PC-9 (cell line): ENCODE measurements at regions not wholly inside any gene's neighbourhood (a gene's known extent, or its start where the extent isn't known, plus 50 kb on each side); places are given as distances from the start of the nearest gene placed in this dataset.

Experiments
- BruUV-seq: library from RNA; stranded (reverse); fragments of 400-500 nt; replicated peaks from 2 replicates; lab custom pipeline; 2021; lab: Mats Ljungman, UMichigan
- CTCF ChIA-PET: fragments of 300-600 bp; sonication (Branson Sonifier 250); formaldehyde crosslinking; loops from one replicate; lab custom pipeline; 2022; ENCODE audit warnings: antibody characterized with exemption; lab: Charles Lee
- POLR2A ChIA-PET: fragments of 300-600 bp; sonication (Branson Sonifier 250); formaldehyde crosslinking; loops from one replicate; lab custom pipeline; 2022; ENCODE audit warnings: antibody characterized with exemption; ENCODE audit not compliant: unreplicated experiment; lab: Charles Lee
- DNase-seq, 2 experiments: peaks; one replicate each; pipeline versions ENCODE4 v3.0.0 to v3.0.0-alpha.2; 2015 to 2022; ENCODE audit warnings: mixed read lengths in 1 of 2
- H2AFZ ChIP-seq: fragments of 200-600 bp; sonication (generic); 2 replicates; pipeline ENCODE4 v1.8.1; 2017; ENCODE audit warnings: antibody characterized with exemption
- H3F3A ChIP-seq: fragments of 200-600 bp; sonication (generic); 2 replicates; pipeline ENCODE4 v1.8.1; 2017; ENCODE audit warnings: antibody characterized with exemption, mild to moderate bottlenecking, low read depth; ENCODE audit not compliant: insufficient read depth
- H3K27ac ChIP-seq: fragments of 200-600 bp; sonication (generic); 2 replicates; pipeline ENCODE4 v1.6.1; 2016; ENCODE audit warnings: mixed run types
- H3K27me3 ChIP-seq: fragments of 200-600 bp; sonication (generic); 2 replicates; pipeline ENCODE4 v1.6.1; 2016; ENCODE audit warnings: low read depth, mixed run types; ENCODE audit not compliant: insufficient read depth
- H3K36me3 ChIP-seq: fragments of 200-600 bp; sonication (generic); 2 replicates; pipeline ENCODE4 v1.6.1; 2016; ENCODE audit warnings: low read depth, mixed run types
- H3K4me1 ChIP-seq: fragments of 200-600 bp; sonication (generic); replicated peaks from 2 replicates; pipeline ENCODE4 v1.6.1; 2016; ENCODE audit warnings: mixed run types; ENCODE audit not compliant: insufficient read depth
- H3K4me2 ChIP-seq: fragments of 200-600 bp; sonication (generic); 2 replicates; pipeline ENCODE4 v1.6.1; 2017; ENCODE audit warnings: mixed run types
- H3K4me3 ChIP-seq: fragments of 200-600 bp; sonication (generic); 2 replicates; pipeline ENCODE4 v1.6.1; 2016; ENCODE audit warnings: mixed run types
- H3K79me2 ChIP-seq: fragments of 200-600 bp; sonication (generic); 2 replicates; pipeline ENCODE4 v1.6.1; 2017; ENCODE audit warnings: low read depth, mixed run types
- H3K9me2 ChIP-seq: fragments of 200-600 bp; sonication (generic); 2 replicates; pipeline ENCODE4 v1.8.1; 2017; ENCODE audit warnings: mild to moderate bottlenecking; ENCODE audit not compliant: insufficient read depth
- H3K9me3 ChIP-seq: fragments of 200-600 bp; sonication (generic); 2 replicates; pipeline ENCODE4 v1.8.1; 2016; ENCODE audit warnings: low read depth; ENCODE audit not compliant: insufficient read depth
- H4K20me1 ChIP-seq: fragments of 200-600 bp; sonication (generic); 2 replicates; pipeline ENCODE4 v1.8.1; 2017; ENCODE audit not compliant: insufficient read depth
- CTCF ChIP-seq: fragments of 200-600 bp; sonication (generic); conservative IDR thresholded peaks from 2 replicates; pipeline ENCODE4 v1.6.1; 2017; ENCODE audit warnings: mixed run types, antibody characterized with exemption, mild to moderate bottlenecking, moderate library complexity
- EZH2 ChIP-seq: fragments of 200-600 bp; sonication (generic); IDR thresholded peaks from 2 replicates; pipeline ENCODE4 v1.8.0; 2017; ENCODE audit warnings: antibody characterized with exemption, low read depth
- intact Hi-C: fragments of 100-400 bp; cut with micrococcal nuclease; formaldehyde crosslinking; loops from one replicate; pipeline ENCODE4 v1.10.0; 2022; ENCODE audit not compliant: unreplicated experiment

- CTCF ChIA-PET: no interaction called here
- POLR2A ChIA-PET: no interaction called here
- no peaks in the 10 kb centered on the region for H3K79me2 ChIP-seq
- H3K36me3 ChIP-seq: no peaks in the 10 kb centered on the region
- H3K9me2 ChIP-seq: no peaks in the 10 kb centered on the region
- no peak overlapping the region for H2AFZ ChIP-seq
- no peak for DNase-seq
- intact Hi-C loops: no loop called here
- H3K27ac ChIP-seq: no peak overlapping the region
- no peaks in the 10 kb centered on the region for H3F3A ChIP-seq
- H3K4me2 ChIP-seq: no peak overlapping the region
- BruUV-seq: no TSS peak
- H3K4me3 ChIP-seq: no peak overlapping the region
- no peaks in the 10 kb centered on the region for H4K20me1 ChIP-seq
- no peaks in the 10 kb centered on the region for H3K4me1 ChIP-seq
- no peak for TF ChIP-seq EZH2
- no peak for TF ChIP-seq CTCF
- no peaks in the 10 kb centered on the region for H3K9me3 ChIP-seq
- peaks cover 72% of the 10 kb centered on the region for H3K27me3 ChIP-seq
These were observed 1516.4 kb downstream of the TBC1D22A start for GRCh38 chr22:48278620-48279460.

DNA sequence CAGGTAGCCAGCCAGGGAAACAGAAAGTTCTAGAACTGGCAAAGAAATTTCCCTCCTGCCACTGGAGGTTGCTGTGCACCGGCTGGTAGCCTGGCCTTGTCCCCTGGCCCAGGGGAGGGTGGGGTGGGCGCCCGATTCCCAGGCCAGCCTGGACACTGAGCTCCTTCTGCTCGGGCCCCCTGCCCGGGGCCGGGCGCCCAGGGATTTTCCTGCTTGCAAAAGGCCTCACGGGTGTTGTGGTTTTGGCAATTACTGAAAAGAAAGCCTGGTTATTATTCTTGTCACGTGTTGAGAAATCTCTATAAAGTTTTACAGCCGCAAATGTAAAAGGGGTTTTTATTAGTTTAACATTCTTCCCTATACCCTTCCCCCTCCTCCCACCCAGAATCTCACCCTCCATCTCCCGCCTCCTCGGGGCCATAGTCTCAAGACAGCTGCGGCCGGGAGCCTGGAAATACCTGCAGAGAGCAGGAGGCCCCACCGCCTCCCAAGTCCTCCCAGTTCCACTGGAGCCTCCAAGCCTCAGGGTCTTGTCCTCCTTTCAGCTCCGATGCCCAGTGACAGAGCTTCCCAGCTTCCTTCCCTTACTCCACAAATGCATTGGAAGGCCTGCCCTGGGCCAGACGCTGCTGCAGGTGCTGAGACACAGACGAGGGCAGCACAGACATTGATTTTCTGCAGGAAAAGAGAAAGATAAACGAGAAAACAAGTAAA lies 1515.6 kb downstream of the TBC1D22A start:
- Histone ChIP-seq H2AFZ (no peak overlapping the region), H3K4me3 (no peak overlapping the region), H4K20me1 (no peaks in the 10 kb centered on the region), H3K9me3 (no peaks in the 10 kb centered on the region), H3K36me3 (no peaks in the 10 kb centered on the region), H3K27me3 (peaks cover 78% of the 10 kb centered on the region), H3K27ac (no peak overlapping the region), H3K9me2 (no peaks in the 10 kb centered on the region), H3K4me1 (no peaks in the 10 kb centered on the region), H3F3A (no peaks in the 10 kb centered on the region), H3K4me2 (no peak overlapping the region), H3K79me2 (no peaks in the 10 kb centered on the region)
- BruUV-seq: no TSS peak
- intact Hi-C loops: no loop called here
- no peak for DNase-seq
- CTCF ChIA-PET: no interaction called here
- no peak for TF ChIP-seq CTCF
- no peak for TF ChIP-seq EZH2
- POLR2A ChIA-PET: no interaction called here

GRCh38 chr22:48276994-48277867 lies 1514.8 kb downstream of the TBC1D22A start:
- Histone ChIP-seq H3F3A (no peaks in the 10 kb centered on the region), H3K27me3 (peaks cover 86% of the 10 kb centered on the region), H3K27ac (no peak overlapping the region), H3K36me3 (no peaks in the 10 kb centered on the region), H3K9me2 (no peaks in the 10 kb centered on the region), H3K4me1 (no peaks in the 10 kb centered on the region), H3K4me2 (no peak overlapping the region), H3K4me3 (no peak overlapping the region), H3K79me2 (no peaks in the 10 kb centered on the region), H2AFZ (no peak overlapping the region), H4K20me1 (no peaks in the 10 kb centered on the region), H3K9me3 (no peaks in the 10 kb centered on the region)
- DNase-seq: no peak
- no peak for TF ChIP-seq CTCF
- no peak for TF ChIP-seq EZH2
- intact Hi-C loops: no loop called here
- ChIA-PET CTCF (no interaction called here), POLR2A (no interaction called here)
- BruUV-seq: no TSS peak
